ENCODE measurements at regions not wholly inside any gene's neighbourhood (a gene's known extent, or its start where the extent isn't known, plus 50 kb on each side); places are given as distances from the start of the nearest gene placed in this dataset.
A peak's percentile ranks its signal among the peaks of the same experiment; 100 is the strongest.

GRCh38 chr7:116340943-116341907 is 130.9 kb downstream of the TES start:
- Histone ChIP-seq H3K36me3 (ENCODE audit: control insufficient read depth in 4 of 4, insufficient read depth in 4 of 4, low read length in 3 of 4) (no peaks in the 10 kb centered on the region), H3K9me3 (ENCODE audit: control extremely low read depth in 1 of 5, control insufficient read depth in 4 of 5, insufficient read depth in 2 of 5, low read depth in 1 of 5, low read length in 4 of 5) (no peaks in the 10 kb centered on the region), H3K4me1 (ENCODE audit: control extremely low read depth in 1 of 4, control insufficient read depth in 4 of 4, insufficient read depth in 4 of 4, low read length in 3 of 4) (peaks cover 2 to 22% (median 7%) of the 10 kb centered on the region in 4 experiments), H3K27ac (ENCODE audit: insufficient read depth in 1 of 2, low read depth in 1 of 2, low read length in 2 of 2, poor library complexity in 1 of 2, severe bottlenecking in 2 of 2) (no peak overlapping the region), H3K27me3 (replicated peaks in 2 of 5; ENCODE audit: control insufficient read depth in 4 of 5, insufficient read depth in 5 of 5, low read length in 4 of 5) (no peaks in the 10 kb centered on the region), H3K4me3 (ENCODE audit: control insufficient read depth in 1 of 7, extremely low read depth in 1 of 7, insufficient read depth in 4 of 7, low read depth in 2 of 7, low read length in 6 of 7) (no peak overlapping the region)
- DNase-seq: no peak
- POLR2A ChIA-PET: no interaction called here
- 17% methylated on average over 2 of the region's 9 CpGs for WGBS (ENCODE audit: insufficient coverage)
- CTCF ChIA-PET: interaction anchor here (0.8 kb wide), 1 partner anchor 82 kb away, joined by 3 read pairs; no protein-coding TSS in a partner anchor

- Histone ChIP-seq H3K27ac (ENCODE audit: insufficient read depth in 1 of 2, low read depth in 1 of 2, low read length in 2 of 2, poor library complexity in 1 of 2, severe bottlenecking in 2 of 2) (no peak overlapping the region), H3K36me3 (ENCODE audit: control insufficient read depth in 4 of 4, insufficient read depth in 4 of 4, low read length in 3 of 4) (no peaks in the 10 kb centered on the region), H3K4me3 (ENCODE audit: control insufficient read depth in 1 of 7, extremely low read depth in 1 of 7, insufficient read depth in 4 of 7, low read depth in 2 of 7, low read length in 6 of 7) (no peak overlapping the region), H3K27me3 (replicated peaks in 2 of 5; ENCODE audit: control insufficient read depth in 4 of 5, insufficient read depth in 5 of 5, low read length in 4 of 5) (no peaks in the 10 kb centered on the region), H3K4me1 (ENCODE audit: control extremely low read depth in 1 of 4, control insufficient read depth in 4 of 4, insufficient read depth in 4 of 4, low read length in 3 of 4) (peaks cover 2 to 22% (median 7%) of the 10 kb centered on the region in 4 experiments), H3K9me3 (ENCODE audit: control extremely low read depth in 1 of 5, control insufficient read depth in 4 of 5, insufficient read depth in 2 of 5, low read depth in 1 of 5, low read length in 4 of 5) (peaks cover 0 to 1% (median 0%) of the 10 kb centered on the region in 5 experiments)
- ChIA-PET CTCF (no interaction called here), POLR2A (no interaction called here)
- no peak for DNase-seq
These were observed 131.8 kb downstream of the TES start for GRCh38 chr7:116342125-116342524.

- Histone ChIP-seq H3K36me3 (ENCODE audit: control insufficient read depth in 4 of 4, insufficient read depth in 4 of 4, low read length in 3 of 4) (no peaks in the 10 kb centered on the region), H3K4me3 (ENCODE audit: control insufficient read depth in 1 of 7, extremely low read depth in 1 of 7, insufficient read depth in 4 of 7, low read depth in 2 of 7, low read length in 6 of 7) (no peak overlapping the region), H3K4me1 (ENCODE audit: control extremely low read depth in 1 of 4, control insufficient read depth in 4 of 4, insufficient read depth in 4 of 4, low read length in 3 of 4) (no peaks in the 10 kb centered on the region), H3K27ac (ENCODE audit: insufficient read depth in 1 of 2, low read depth in 1 of 2, low read length in 2 of 2, poor library complexity in 1 of 2, severe bottlenecking in 2 of 2) (no peak overlapping the region), H3K27me3 (replicated peaks in 2 of 5; ENCODE audit: control insufficient read depth in 4 of 5, insufficient read depth in 5 of 5, low read length in 4 of 5) (no peaks in the 10 kb centered on the region), H3K9me3 (ENCODE audit: control extremely low read depth in 1 of 5, control insufficient read depth in 4 of 5, insufficient read depth in 2 of 5, low read depth in 1 of 5, low read length in 4 of 5) (peaks cover 0 to 6% (median 3%) of the 10 kb centered on the region in 5 experiments)
- DNase-seq: no peak
- ChIA-PET CTCF (interaction anchor here (1.0 kb wide), 1 partner anchor 9 kb away, joined by 3 read pairs; no protein-coding TSS in a partner anchor), POLR2A (no interaction called here)
- 100% methylated on average over 3 of the region's 3 CpGs for WGBS (ENCODE audit: insufficient coverage)
These were observed 137.0 kb downstream of the TES start for GRCh38 chr7:116347151-116347832.

- ChIA-PET POLR2A (no interaction called here), CTCF (interaction anchor here (1.0 kb wide), 1 partner anchor 10 kb away, joined by 3 read pairs; no protein-coding TSS in a partner anchor)
- no peak for DNase-seq
- no peaks in the 10 kb centered on the region for H3K27me3 ChIP-seq (replicated peaks in 2 of 5; ENCODE audit: control insufficient read depth in 4 of 5, insufficient read depth in 5 of 5, low read length in 4 of 5)
- H3K9me3 ChIP-seq (ENCODE audit: control extremely low read depth in 1 of 5, control insufficient read depth in 4 of 5, insufficient read depth in 2 of 5, low read depth in 1 of 5, low read length in 4 of 5): peaks cover 0 to 6% (median 3%) of the 10 kb centered on the region in 5 experiments
- no peaks in the 10 kb centered on the region for H3K36me3 ChIP-seq (ENCODE audit: control insufficient read depth in 4 of 4, insufficient read depth in 4 of 4, low read length in 3 of 4)
- WGBS (ENCODE audit: insufficient coverage): 100% methylated on average over 3 of the region's 3 CpGs
- no peaks in the 10 kb centered on the region for H3K4me1 ChIP-seq (ENCODE audit: control extremely low read depth in 1 of 4, control insufficient read depth in 4 of 4, insufficient read depth in 4 of 4, low read length in 3 of 4)
- H3K27ac ChIP-seq (ENCODE audit: insufficient read depth in 1 of 2, low read depth in 1 of 2, low read length in 2 of 2, poor library complexity in 1 of 2, severe bottlenecking in 2 of 2): no peak overlapping the region
- H3K4me3 ChIP-seq (ENCODE audit: control insufficient read depth in 1 of 7, extremely low read depth in 1 of 7, insufficient read depth in 4 of 7, low read depth in 2 of 7, low read length in 6 of 7): no peak overlapping the region
These were observed 138.0 kb downstream of the TES start for GRCh38 chr7:116348346-116348745.

GRCh38 chr7:116351966-116352365 is 141.6 kb downstream of the TES start:
- Histone ChIP-seq H3K36me3 (ENCODE audit: control insufficient read depth in 4 of 4, insufficient read depth in 4 of 4, low read length in 3 of 4) (no peaks in the 10 kb centered on the region), H3K27ac (ENCODE audit: insufficient read depth in 1 of 2, low read depth in 1 of 2, low read length in 2 of 2, poor library complexity in 1 of 2, severe bottlenecking in 2 of 2) (no peak overlapping the region), H3K27me3 (replicated peaks in 2 of 5; ENCODE audit: control insufficient read depth in 4 of 5, insufficient read depth in 5 of 5, low read length in 4 of 5) (no peaks in the 10 kb centered on the region), H3K9me3 (ENCODE audit: control extremely low read depth in 1 of 5, control insufficient read depth in 4 of 5, insufficient read depth in 2 of 5, low read depth in 1 of 5, low read length in 4 of 5) (peaks cover 0 to 6% (median 3%) of the 10 kb centered on the region in 5 experiments), H3K4me1 (ENCODE audit: control extremely low read depth in 1 of 4, control insufficient read depth in 4 of 4, insufficient read depth in 4 of 4, low read length in 3 of 4) (peaks cover 0 to 33% (median 18%) of the 10 kb centered on the region in 4 experiments), H3K4me3 (ENCODE audit: control insufficient read depth in 1 of 7, extremely low read depth in 1 of 7, insufficient read depth in 4 of 7, low read depth in 2 of 7, low read length in 6 of 7) (no peak overlapping the region)
- 100% methylated on average over 1 of the region's 6 CpGs for WGBS (ENCODE audit: insufficient coverage)
- POLR2A ChIA-PET: no interaction called here
- CTCF ChIA-PET: no interaction called here
- DNase-seq: no peak

DNA sequence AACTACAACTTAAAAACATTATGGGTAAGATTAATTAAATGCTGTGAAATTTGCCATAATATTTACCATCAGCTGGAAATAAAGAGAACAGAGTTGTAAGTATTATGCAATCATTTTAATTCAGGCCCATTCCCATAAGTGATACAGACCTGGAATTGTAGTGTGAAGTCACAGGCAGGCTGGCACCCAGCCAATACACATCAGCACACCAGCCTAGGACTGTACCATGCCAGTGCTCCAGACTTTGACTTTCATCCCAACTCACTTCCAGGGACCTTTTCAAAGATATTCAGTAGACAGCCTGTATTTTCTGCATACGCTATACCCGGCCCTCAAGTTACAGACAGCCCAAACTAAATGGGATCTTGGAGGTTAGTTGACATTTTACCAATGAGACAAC is 143.3 kb downstream of the TES start:
- H3K27ac ChIP-seq (ENCODE audit: insufficient read depth in 1 of 2, low read depth in 1 of 2, low read length in 2 of 2, poor library complexity in 1 of 2, severe bottlenecking in 2 of 2): no peak overlapping the region
- no CpG with 5 or more reads among the region's 2 CpGs for WGBS (ENCODE audit: insufficient coverage)
- H3K9me3 ChIP-seq (ENCODE audit: control extremely low read depth in 1 of 5, control insufficient read depth in 4 of 5, insufficient read depth in 2 of 5, low read depth in 1 of 5, low read length in 4 of 5): no peaks in the 10 kb centered on the region
- H3K4me1 ChIP-seq (ENCODE audit: control extremely low read depth in 1 of 4, control insufficient read depth in 4 of 4, insufficient read depth in 4 of 4, low read length in 3 of 4): peaks cover 0 to 34% (median 18%) of the 10 kb centered on the region in 4 experiments
- no peaks in the 10 kb centered on the region for H3K27me3 ChIP-seq (replicated peaks in 2 of 5; ENCODE audit: control insufficient read depth in 4 of 5, insufficient read depth in 5 of 5, low read length in 4 of 5)
- ChIA-PET POLR2A (no interaction called here), CTCF (interaction anchor here (1.1 kb wide), 1 partner anchor 11 kb away, joined by 3 read pairs; no protein-coding TSS in a partner anchor)
- no peaks in the 10 kb centered on the region for H3K36me3 ChIP-seq (ENCODE audit: control insufficient read depth in 4 of 4, insufficient read depth in 4 of 4, low read length in 3 of 4)
- H3K4me3 ChIP-seq (ENCODE audit: control insufficient read depth in 1 of 7, extremely low read depth in 1 of 7, insufficient read depth in 4 of 7, low read depth in 2 of 7, low read length in 6 of 7): no peak overlapping the region
- no peak for DNase-seq

- no peaks in the 10 kb centered on the region for H3K36me3 ChIP-seq (ENCODE audit: control insufficient read depth in 4 of 4, insufficient read depth in 4 of 4, low read length in 3 of 4)
- WGBS (ENCODE audit: insufficient coverage): 90% methylated on average over 6 of the region's 6 CpGs
- POLR2A ChIA-PET: no interaction called here
- peaks cover 0 to 34% (median 18%) of the 10 kb centered on the region in 4 experiments for H3K4me1 ChIP-seq (ENCODE audit: control extremely low read depth in 1 of 4, control insufficient read depth in 4 of 4, insufficient read depth in 4 of 4, low read length in 3 of 4)
- H3K27ac ChIP-seq (ENCODE audit: insufficient read depth in 1 of 2, low read depth in 1 of 2, low read length in 2 of 2, poor library complexity in 1 of 2, severe bottlenecking in 2 of 2): peak overlapping the region in 1 of 2 experiments; percentile 84
- no peak for DNase-seq
- no peaks in the 10 kb centered on the region for H3K27me3 ChIP-seq (replicated peaks in 2 of 5; ENCODE audit: control insufficient read depth in 4 of 5, insufficient read depth in 5 of 5, low read length in 4 of 5)
- CTCF ChIA-PET: interaction anchor here (1.1 kb wide), 1 partner anchor 10 kb away, joined by 3 read pairs; no protein-coding TSS in a partner anchor
- H3K9me3 ChIP-seq (ENCODE audit: control extremely low read depth in 1 of 5, control insufficient read depth in 4 of 5, insufficient read depth in 2 of 5, low read depth in 1 of 5, low read length in 4 of 5): no peaks in the 10 kb centered on the region
- H3K4me3 ChIP-seq (ENCODE audit: control insufficient read depth in 1 of 7, extremely low read depth in 1 of 7, insufficient read depth in 4 of 7, low read depth in 2 of 7, low read length in 6 of 7): no peak overlapping the region
These were observed 143.8 kb downstream of the TES start for GRCh38 chr7:116354171-116354545.

Data from common myeloid progenitor, CD34-positive (primary cell).